ENCODE measurements at regions not wholly inside any gene's neighbourhood (a gene's known extent, or its start where the extent isn't known, plus 50 kb on each side); places are given as distances from the start of the nearest gene placed in this dataset.
"Not testable (repeated sequence)": the region's sequence is repeated elsewhere in the genome, so short reads cannot be mapped to it uniquely, and the experiment has no call there.

- no peak for TF ChIP-seq CTCF (conservative IDR thresholded peaks at IDR 0.05; ENCODE audit: low read depth)
- no peak overlapping the region for H3K27ac ChIP-seq
- ChIA-PET POLR2A (ENCODE audit: low non-redundant PET) (no interaction called here), CTCF (interaction anchor here (0.7 kb wide), 1 partner anchor 11 kb away, joined by 3 read pairs; no protein-coding TSS in a partner anchor)
- DNase-seq (ENCODE audit: low spot score), result no peak
Observed at GRCh38 chr5:8839361-8840055, 706.4 kb downstream of the SEMA5A start.

- TF ChIP-seq CTCF (conservative IDR thresholded peaks at IDR 0.05; ENCODE audit: low read depth), result no peak
- no peak overlapping the region for H3K27ac ChIP-seq
- CTCF ChIA-PET, result interaction anchor here (0.5 kb wide), 1 partner anchor 9 kb away, joined by 3 read pairs; no protein-coding TSS in a partner anchor
- POLR2A ChIA-PET (ENCODE audit: low non-redundant PET), result no interaction called here
- no peak for DNase-seq (ENCODE audit: low spot score)
Observed at GRCh38 chr5:8840237-8840636, 705.6 kb downstream of the SEMA5A start.

- CTCF ChIA-PET, result interaction anchor here (0.5 kb wide), 1 partner anchor 9 kb away, joined by 3 read pairs; no protein-coding TSS in a partner anchor
Observed at GRCh38 chr5:8840746-8841145, 705.1 kb downstream of the SEMA5A start.

GRCh38 chr5:8842971-8843551, 702.8 kb downstream of the SEMA5A start:
- DNase-seq (ENCODE audit: low spot score), result no peak
- no peak overlapping the region for H3K27ac ChIP-seq
- no peak for TF ChIP-seq CTCF (conservative IDR thresholded peaks at IDR 0.05; ENCODE audit: low read depth)
- CTCF ChIA-PET, result no interaction called here
- POLR2A ChIA-PET (ENCODE audit: low non-redundant PET), result no interaction called here

More at GRCh38 chr5:8840746-8841145, 705.1 kb downstream of the SEMA5A start:
- H3K27ac ChIP-seq; DNase-seq (ENCODE audit: low spot score); POLR2A ChIA-PET (ENCODE audit: low non-redundant PET): not testable (repeated sequence)

GRCh38 chr5:8843771-8844170, 702.1 kb downstream of the SEMA5A start:
- no peak overlapping the region for H3K27ac ChIP-seq
- CTCF ChIA-PET, result interaction anchor here (0.6 kb wide), 1 partner anchor 12 kb away, joined by 5 read pairs; no protein-coding TSS in a partner anchor
- TF ChIP-seq CTCF (conservative IDR thresholded peaks at IDR 0.05; ENCODE audit: low read depth), result no peak
- POLR2A ChIA-PET (ENCODE audit: low non-redundant PET), result no interaction called here
- no peak for DNase-seq (ENCODE audit: low spot score)

- no peak overlapping the region for H3K27ac ChIP-seq
- ChIA-PET POLR2A (ENCODE audit: low non-redundant PET) (no interaction called here), CTCF (interaction anchor here (0.6 kb wide), 1 partner anchor 13 kb away, joined by 5 read pairs; no protein-coding TSS in a partner anchor)
- DNase-seq (ENCODE audit: low spot score), result no peak
- no peak for TF ChIP-seq CTCF (conservative IDR thresholded peaks at IDR 0.05; ENCODE audit: low read depth)
Observed at GRCh38 chr5:8844206-8844605, 701.7 kb downstream of the SEMA5A start.

GRCh38 chr5:8844847-8845246, 701.0 kb downstream of the SEMA5A start:
- POLR2A ChIA-PET (ENCODE audit: low non-redundant PET), result no interaction called here
- H3K27ac ChIP-seq, result no peak overlapping the region
- DNase-seq (ENCODE audit: low spot score), result no peak
- CTCF ChIA-PET, result interaction anchor here (0.5 kb wide), 1 partner anchor 912 kb away, joined by 3 read pairs; no protein-coding TSS in a partner anchor
- TF ChIP-seq CTCF (conservative IDR thresholded peaks at IDR 0.05; ENCODE audit: low read depth), result no peak
